ENCODE measurements at regions not wholly inside any gene's neighbourhood (a gene's known extent, or its start where the extent isn't known, plus 50 kb on each side); places are given as distances from the start of the nearest gene placed in this dataset.
"Not testable (repeated sequence)": the region's sequence is repeated elsewhere in the genome, so short reads cannot be mapped to it uniquely, and the experiment has no call there.

- H3K4me3 ChIP-seq (ENCODE audit: low read length in 2 of 2); ATAC-seq (ENCODE audit: low FRiP score); intact Hi-C loops (cut with DNase I); H3K9me3 ChIP-seq (ENCODE audit: control insufficient read depth, low read length); H3K27me3 ChIP-seq (ENCODE audit: control insufficient read depth in 1 of 2, insufficient read depth in 2 of 2, low read length in 1 of 2); H3K36me3 ChIP-seq (ENCODE audit: control insufficient read depth in 1 of 2, insufficient read depth in 2 of 2, low read length in 1 of 2); H3K4me1 ChIP-seq (ENCODE audit: control insufficient read depth in 1 of 2, insufficient read depth in 2 of 2, low read length in 2 of 2); DNase-seq; H3K27ac ChIP-seq (ENCODE audit: low read depth in 1 of 2, low read length in 2 of 2): not testable (repeated sequence)
- 84 to 89% methylated on average over 2 of the region's 2 CpGs for WGBS, 2 donors
Measured at GRCh38 chr9:78916884-78917283, 620.0 kb downstream of the PSAT1 start.

- Histone ChIP-seq H3K36me3 (ENCODE audit: control insufficient read depth in 1 of 2, insufficient read depth in 2 of 2, low read length in 1 of 2) (no peaks in the 10 kb centered on the region), H3K27me3 (ENCODE audit: control insufficient read depth in 1 of 2, insufficient read depth in 2 of 2, low read length in 1 of 2) (no peaks in the 10 kb centered on the region), H3K4me3 (ENCODE audit: low read length in 2 of 2) (no peak overlapping the region), H3K27ac (ENCODE audit: low read depth in 1 of 2, low read length in 2 of 2) (no peak overlapping the region), H3K4me1 (ENCODE audit: control insufficient read depth in 1 of 2, insufficient read depth in 2 of 2, low read length in 2 of 2) (no peaks in the 10 kb centered on the region), H3K9me3 (ENCODE audit: control insufficient read depth, low read length) (no peaks in the 10 kb centered on the region)
- intact Hi-C loops (cut with DNase I) = no loop called here
- ATAC-seq (ENCODE audit: low FRiP score) (no peak), DNase-seq (no peak)
- WGBS, 2 donors = 62 to 84% methylated on average over 3 of the region's 3 CpGs
Measured at GRCh38 chr9:78918976-78919375, 622.1 kb downstream of the PSAT1 start.

GRCh38 chr9:78919701-78920100 is 622.8 kb downstream of the PSAT1 start:
- H3K36me3 ChIP-seq (ENCODE audit: control insufficient read depth in 1 of 2, insufficient read depth in 2 of 2, low read length in 1 of 2) = no peaks in the 10 kb centered on the region
- H3K4me3 ChIP-seq (ENCODE audit: low read length in 2 of 2) = no peak overlapping the region
- WGBS, 2 donors = 67 to 78% methylated on average over 2 of the region's 2 CpGs
- DNase-seq = no peak
- no peaks in the 10 kb centered on the region for H3K9me3 ChIP-seq (ENCODE audit: control insufficient read depth, low read length)
- no peak for ATAC-seq (ENCODE audit: low FRiP score)
- no peaks in the 10 kb centered on the region for H3K27me3 ChIP-seq (ENCODE audit: control insufficient read depth in 1 of 2, insufficient read depth in 2 of 2, low read length in 1 of 2)
- intact Hi-C loops (cut with DNase I) = no loop called here
- no peaks in the 10 kb centered on the region for H3K4me1 ChIP-seq (ENCODE audit: control insufficient read depth in 1 of 2, insufficient read depth in 2 of 2, low read length in 2 of 2)
- no peak overlapping the region for H3K27ac ChIP-seq (ENCODE audit: low read depth in 1 of 2, low read length in 2 of 2)

- Histone ChIP-seq H3K4me3 (ENCODE audit: low read length in 2 of 2) (no peak overlapping the region), H3K27ac (ENCODE audit: low read depth in 1 of 2, low read length in 2 of 2) (no peak overlapping the region), H3K4me1 (ENCODE audit: control insufficient read depth in 1 of 2, insufficient read depth in 2 of 2, low read length in 2 of 2) (no peaks in the 10 kb centered on the region), H3K27me3 (ENCODE audit: control insufficient read depth in 1 of 2, insufficient read depth in 2 of 2, low read length in 1 of 2) (no peaks in the 10 kb centered on the region), H3K9me3 (ENCODE audit: control insufficient read depth, low read length) (no peaks in the 10 kb centered on the region), H3K36me3 (ENCODE audit: control insufficient read depth in 1 of 2, insufficient read depth in 2 of 2, low read length in 1 of 2) (no peaks in the 10 kb centered on the region)
- DNase-seq (no peak), ATAC-seq (ENCODE audit: low FRiP score) (no peak)
- 2 to 28% methylated on average over 2 of the region's 2 CpGs for WGBS, 2 donors
- intact Hi-C loops (cut with DNase I) = no loop called here
Measured at GRCh38 chr9:78921341-78921740, 624.4 kb downstream of the PSAT1 start.

- DNase-seq = no peak
- Histone ChIP-seq H3K27ac (ENCODE audit: low read depth in 1 of 2, low read length in 2 of 2) (no peak overlapping the region), H3K27me3 (ENCODE audit: control insufficient read depth in 1 of 2, insufficient read depth in 2 of 2, low read length in 1 of 2) (no peaks in the 10 kb centered on the region), H3K9me3 (ENCODE audit: control insufficient read depth, low read length) (no peaks in the 10 kb centered on the region), H3K4me1 (ENCODE audit: control insufficient read depth in 1 of 2, insufficient read depth in 2 of 2, low read length in 2 of 2) (no peaks in the 10 kb centered on the region), H3K4me3 (ENCODE audit: low read length in 2 of 2) (no peak overlapping the region), H3K36me3 (ENCODE audit: control insufficient read depth in 1 of 2, insufficient read depth in 2 of 2, low read length in 1 of 2) (no peaks in the 10 kb centered on the region)
- intact Hi-C loops (cut with DNase I) = no loop called here
- 62 to 63% methylated on average over 1 of the region's 1 CpG for WGBS, 2 donors
- ATAC-seq (ENCODE audit: low FRiP score) = no peak
Measured at GRCh38 chr9:78923966-78924659, 627.2 kb downstream of the PSAT1 start.

GRCh38 chr9:78927099-78927940 is 630.4 kb downstream of the PSAT1 start:
- H3K36me3 ChIP-seq (ENCODE audit: control insufficient read depth in 1 of 2, insufficient read depth in 2 of 2, low read length in 1 of 2) = no peaks in the 10 kb centered on the region
- H3K27ac ChIP-seq (ENCODE audit: low read depth in 1 of 2, low read length in 2 of 2) = no peak overlapping the region
- no peaks in the 10 kb centered on the region for H3K4me1 ChIP-seq (ENCODE audit: control insufficient read depth in 1 of 2, insufficient read depth in 2 of 2, low read length in 2 of 2)
- intact Hi-C loops (cut with DNase I) = no loop called here
- WGBS, 2 donors = 89 to 91% methylated on average over 1 of the region's 1 CpG
- no peak for DNase-seq
- no peaks in the 10 kb centered on the region for H3K27me3 ChIP-seq (ENCODE audit: control insufficient read depth in 1 of 2, insufficient read depth in 2 of 2, low read length in 1 of 2)
- ATAC-seq (ENCODE audit: low FRiP score) = no peak
- H3K9me3 ChIP-seq (ENCODE audit: control insufficient read depth, low read length) = no peaks in the 10 kb centered on the region
- H3K4me3 ChIP-seq (ENCODE audit: low read length in 2 of 2) = no peak overlapping the region

GRCh38 chr9:78928625-78929405 is 631.9 kb downstream of the PSAT1 start:
- no peaks in the 10 kb centered on the region for H3K4me1 ChIP-seq (ENCODE audit: control insufficient read depth in 1 of 2, insufficient read depth in 2 of 2, low read length in 2 of 2)
- H3K36me3 ChIP-seq (ENCODE audit: control insufficient read depth in 1 of 2, insufficient read depth in 2 of 2, low read length in 1 of 2) = no peaks in the 10 kb centered on the region
- H3K27ac ChIP-seq (ENCODE audit: low read depth in 1 of 2, low read length in 2 of 2) = no peak overlapping the region
- ATAC-seq (ENCODE audit: low FRiP score) = no peak
- WGBS, 2 donors = 58 to 63% methylated on average over 7 of the region's 7 CpGs
- H3K9me3 ChIP-seq (ENCODE audit: control insufficient read depth, low read length) = no peaks in the 10 kb centered on the region
- intact Hi-C loops (cut with DNase I) = no loop called here
- H3K27me3 ChIP-seq (ENCODE audit: control insufficient read depth in 1 of 2, insufficient read depth in 2 of 2, low read length in 1 of 2) = no peaks in the 10 kb centered on the region
- no peak for DNase-seq
- H3K4me3 ChIP-seq (ENCODE audit: low read length in 2 of 2) = no peak overlapping the region

GRCh38 chr9:78930281-78930680 is 633.4 kb downstream of the PSAT1 start:
- H3K27me3 ChIP-seq (ENCODE audit: control insufficient read depth in 1 of 2, insufficient read depth in 2 of 2, low read length in 1 of 2) = no peaks in the 10 kb centered on the region
- no peaks in the 10 kb centered on the region for H3K4me1 ChIP-seq (ENCODE audit: control insufficient read depth in 1 of 2, insufficient read depth in 2 of 2, low read length in 2 of 2)
- no peaks in the 10 kb centered on the region for H3K9me3 ChIP-seq (ENCODE audit: control insufficient read depth, low read length)
- no peak overlapping the region for H3K27ac ChIP-seq (ENCODE audit: low read depth in 1 of 2, low read length in 2 of 2)
- DNase-seq (no peak), ATAC-seq (ENCODE audit: low FRiP score) (no peak)
- no peaks in the 10 kb centered on the region for H3K36me3 ChIP-seq (ENCODE audit: control insufficient read depth in 1 of 2, insufficient read depth in 2 of 2, low read length in 1 of 2)
- H3K4me3 ChIP-seq (ENCODE audit: low read length in 2 of 2) = no peak overlapping the region
- 87 to 91% methylated on average over 2 of the region's 2 CpGs for WGBS, 2 donors
- intact Hi-C loops (cut with DNase I) = no loop called here
